HG02981 (cell line): ENCODE measurements at regions not wholly inside any gene's neighbourhood (a gene's known extent, or its start where the extent isn't known, plus 50 kb on each side); places are given as distances from the start of the nearest gene placed in this dataset.
"Not testable (repeated sequence)": the region's sequence is repeated elsewhere in the genome, so short reads cannot be mapped to it uniquely, and the experiment has no call there.

ENCODE experiments used
- ATAC-seq: cut with Tn5 transposase; IDR thresholded peaks from one replicate; pipeline ENCODE4 v1.9.1; 2021; ENCODE audit warnings: mild to moderate bottlenecking, moderate library complexity; ENCODE audit not compliant: unreplicated experiment

DNA sequence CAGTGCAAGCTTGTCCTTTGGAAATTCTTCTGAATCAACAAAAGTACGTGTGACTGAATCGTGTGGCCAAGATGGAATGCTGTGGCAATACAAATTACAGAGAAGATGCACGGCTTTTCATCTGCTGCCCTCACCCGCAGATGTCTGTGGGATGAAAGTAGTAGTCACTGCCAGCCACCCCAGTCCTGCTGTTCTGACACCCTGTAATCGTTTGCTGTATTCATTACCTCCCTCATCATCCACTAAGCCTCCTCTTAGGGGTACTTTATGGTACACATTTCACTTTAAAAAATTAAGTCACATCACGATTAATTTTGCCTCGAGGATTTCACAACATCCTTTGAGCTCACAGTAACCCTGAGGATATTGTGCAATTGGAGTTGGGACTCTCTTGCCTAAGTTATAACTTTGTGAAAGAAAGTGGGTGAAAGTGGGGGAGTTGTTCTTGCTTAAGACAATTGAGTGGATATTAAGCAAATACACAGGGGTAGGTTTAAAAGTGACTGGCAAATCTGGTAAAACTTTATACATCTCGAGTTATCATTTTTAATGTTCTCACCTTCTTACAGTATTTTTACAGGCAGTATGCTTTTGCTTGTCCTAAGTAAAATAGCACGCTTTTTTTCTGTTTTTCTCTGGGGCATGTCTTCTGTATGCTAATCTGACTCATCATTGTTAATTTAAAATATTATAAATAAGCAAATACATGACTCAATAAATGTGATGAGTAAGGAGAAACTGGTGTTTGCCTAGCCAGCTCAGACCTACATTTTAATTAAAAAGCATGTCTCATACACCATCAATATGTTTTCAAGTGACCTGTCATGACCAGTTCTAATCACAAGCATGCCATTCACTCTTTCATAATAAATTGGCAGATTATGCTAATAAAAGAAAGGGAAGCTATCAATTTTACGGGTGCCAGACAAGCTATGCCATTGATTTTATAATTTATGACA, 680.9 kb downstream of the IRS1 start:
- no peak for ATAC-seq

DNA sequence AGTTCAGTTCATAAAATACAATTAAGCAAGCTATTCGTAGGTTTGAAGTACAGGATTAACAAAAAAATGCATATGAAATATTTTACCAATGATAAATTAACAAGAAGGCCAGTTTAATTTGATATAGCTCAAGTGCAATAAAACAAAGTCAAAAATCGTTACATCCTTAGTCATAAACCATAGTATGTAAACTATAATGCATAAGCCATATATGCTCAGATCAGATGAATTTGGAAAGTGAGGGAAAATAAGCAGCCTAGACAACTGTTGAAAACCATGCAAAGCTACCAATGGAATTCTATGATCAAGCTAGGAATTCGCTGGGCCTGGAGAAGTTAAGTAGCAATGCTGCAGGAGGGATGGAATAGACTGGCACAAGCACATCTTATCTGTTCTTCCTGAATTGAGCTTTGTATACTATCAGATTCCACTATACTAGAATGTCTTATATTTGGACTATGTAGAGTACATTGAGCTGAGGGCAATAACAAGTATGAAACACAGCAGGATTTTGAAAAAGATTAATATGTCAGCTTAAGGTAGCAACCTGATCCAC, 682.0 kb downstream of the IRS1 start:
- no peak for ATAC-seq

DNA sequence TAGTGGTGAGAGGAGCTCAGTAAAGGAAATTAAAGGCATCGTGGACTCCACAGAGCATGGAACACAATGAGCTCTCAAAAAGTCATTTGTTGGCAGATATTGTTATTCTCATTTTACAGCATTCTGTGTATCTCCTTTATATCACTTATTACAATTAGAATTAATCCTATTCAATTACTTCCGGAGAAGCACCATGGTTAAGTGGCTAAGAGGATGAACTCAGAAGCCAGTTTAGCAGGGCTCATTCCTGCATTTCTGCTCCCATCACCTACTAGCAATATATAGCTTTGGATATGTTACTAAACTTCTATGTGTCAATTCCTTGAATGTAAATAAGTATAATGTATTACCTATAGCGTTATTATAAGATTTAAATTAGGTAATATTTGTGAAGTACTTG, 683.3 kb downstream of the IRS1 start:
- ATAC-seq: no peak

DNA sequence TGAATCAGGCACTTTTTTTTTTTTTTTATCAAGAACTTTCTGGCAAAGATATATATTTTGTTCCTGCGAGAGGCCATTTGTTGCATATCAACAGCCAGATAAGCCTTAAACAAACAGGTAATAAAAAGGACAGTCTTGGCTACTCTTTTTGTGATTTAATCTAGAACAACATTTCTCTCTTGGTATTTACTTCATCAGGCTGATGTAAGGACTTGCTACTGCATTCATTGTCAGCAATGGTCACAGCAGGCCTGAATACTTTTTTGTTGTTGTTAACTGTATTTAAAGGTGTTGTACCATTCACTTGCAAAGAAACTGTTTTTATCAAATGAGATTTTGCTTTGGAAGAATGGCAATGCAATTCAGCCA, 683.8 kb downstream of the IRS1 start:
- ATAC-seq: no peak

DNA sequence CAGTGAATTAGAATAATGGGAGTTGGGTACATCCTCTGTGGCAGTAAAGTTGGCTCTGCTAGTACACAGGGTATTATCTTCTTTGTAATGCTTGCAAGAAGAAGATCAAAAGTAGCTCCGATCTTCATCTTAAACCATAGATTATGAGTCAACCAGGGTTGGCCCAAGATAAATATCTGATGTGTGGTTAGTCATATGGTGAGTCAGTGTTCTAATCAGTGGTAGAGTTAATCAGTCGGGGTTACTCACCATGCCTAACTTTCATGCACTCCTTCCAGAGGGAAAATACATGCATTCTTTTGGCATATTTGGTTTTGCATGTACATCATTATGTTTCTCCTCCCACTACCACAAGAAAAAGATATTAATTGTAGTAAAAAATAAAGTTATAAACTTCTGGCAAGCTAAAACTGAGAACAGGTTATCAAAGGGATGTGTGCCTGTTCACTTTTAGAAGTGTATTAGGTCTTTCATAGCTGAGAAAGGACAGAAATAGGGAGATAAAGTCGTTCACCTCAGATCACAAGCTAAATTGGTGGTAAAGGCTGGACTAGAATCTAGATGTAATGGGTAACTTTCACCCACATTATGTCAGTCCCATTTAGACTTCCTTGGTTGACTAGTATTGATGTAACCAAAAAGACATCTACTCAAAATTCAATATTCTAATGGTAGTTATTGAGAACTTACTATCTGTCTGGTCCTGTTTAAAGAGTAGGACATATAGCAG, 684.4 kb downstream of the IRS1 start:
- ATAC-seq: no peak

DNA sequence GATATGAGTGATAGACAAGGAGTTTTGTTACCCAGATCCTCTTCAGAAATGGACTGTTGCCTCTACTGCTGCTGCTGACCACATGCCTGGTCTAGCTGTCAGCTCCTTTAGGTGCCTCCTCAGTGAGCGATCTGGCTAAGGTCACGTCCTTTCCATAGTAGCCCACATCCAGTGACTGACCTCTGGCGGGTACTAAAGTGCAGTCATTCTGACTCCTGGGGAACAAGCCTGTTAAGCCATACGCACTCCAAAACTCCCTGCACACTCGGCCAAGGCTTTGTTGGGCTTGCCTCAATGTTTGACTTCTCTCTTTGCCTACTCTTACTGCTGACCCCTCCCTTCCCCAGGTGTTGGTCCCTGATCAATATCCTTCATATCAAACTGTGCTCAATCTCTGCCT, 685.2 kb downstream of the IRS1 start:
- no peak for ATAC-seq

DNA sequence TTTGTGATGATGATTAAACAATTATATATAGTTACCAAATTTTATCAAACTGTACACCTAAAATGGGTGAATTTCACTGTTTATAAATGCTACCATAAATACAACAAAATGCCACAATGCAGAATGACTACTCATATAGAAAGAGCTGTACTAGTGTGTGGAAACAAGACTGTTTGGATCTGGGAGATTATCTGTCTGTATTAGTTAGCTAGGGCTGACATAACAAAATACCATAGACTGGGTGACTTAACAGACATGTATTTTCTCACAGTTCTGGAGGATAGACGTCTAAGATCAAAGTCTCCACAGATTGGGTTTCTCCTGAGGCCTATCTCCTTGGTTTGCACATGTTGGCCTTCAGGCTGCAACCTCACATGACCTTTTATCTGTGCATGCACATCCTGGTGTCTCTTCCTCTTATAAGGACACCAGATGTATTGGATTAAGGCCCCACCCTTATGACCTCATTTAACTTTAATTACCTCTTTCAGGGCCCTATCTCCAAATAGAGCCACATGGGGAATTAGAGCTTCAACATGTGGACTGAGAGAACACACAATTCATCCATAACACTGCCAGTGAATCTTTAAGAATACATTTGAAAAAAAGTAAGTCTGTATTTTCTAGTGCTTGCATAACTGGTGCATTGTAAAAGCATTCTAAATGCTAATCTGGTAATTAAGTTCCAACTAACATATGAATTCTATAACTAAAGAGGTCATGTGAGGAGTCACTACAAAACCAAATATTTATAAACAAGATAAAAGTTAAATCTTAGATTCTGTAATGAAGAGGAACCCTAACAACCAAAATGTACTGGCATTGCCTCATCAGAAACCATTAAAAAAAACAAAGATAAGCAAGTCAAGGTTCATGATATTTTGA, 699.6 kb downstream of the NYAP2 start:
- ATAC-seq: no peak

DNA sequence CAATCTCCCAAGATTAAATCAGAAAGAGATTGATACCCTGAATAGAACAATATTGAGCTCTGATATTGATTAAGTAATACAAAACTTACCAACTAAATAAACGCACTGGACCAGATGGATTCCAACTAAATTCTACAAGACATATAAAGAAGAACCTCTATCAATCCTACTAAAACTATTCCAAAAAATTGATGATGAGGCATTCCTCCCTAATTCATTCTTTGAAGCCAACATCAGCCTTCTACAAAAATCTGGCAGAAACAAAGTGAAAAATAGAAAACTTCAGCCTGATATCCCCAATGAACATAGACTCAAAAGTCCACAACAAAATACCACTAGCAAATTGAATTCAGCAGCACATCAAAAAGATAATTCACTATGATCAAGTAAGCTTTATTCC, 695.5 kb downstream of the NYAP2 start:
- ATAC-seq: no peak

DNA sequence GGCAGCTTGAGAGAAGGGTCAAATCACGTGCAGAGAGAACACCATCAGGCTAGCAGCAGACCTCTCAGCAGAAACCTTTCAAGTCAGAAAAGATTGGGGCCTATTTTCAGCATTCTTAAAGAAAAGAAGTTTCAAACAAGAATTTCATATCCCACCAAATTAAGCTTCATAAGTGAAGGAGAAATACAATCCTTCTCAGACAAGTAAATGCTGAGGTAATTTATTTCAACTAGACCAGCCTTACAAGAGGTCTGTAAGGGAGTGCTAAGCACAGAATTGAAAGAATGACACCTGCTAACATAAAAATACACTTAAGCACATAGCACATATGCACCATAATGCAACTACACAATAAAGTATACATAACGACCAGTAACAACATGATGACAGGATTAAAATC, 693.9 kb downstream of the NYAP2 start:
- ATAC-seq: no peak

DNA sequence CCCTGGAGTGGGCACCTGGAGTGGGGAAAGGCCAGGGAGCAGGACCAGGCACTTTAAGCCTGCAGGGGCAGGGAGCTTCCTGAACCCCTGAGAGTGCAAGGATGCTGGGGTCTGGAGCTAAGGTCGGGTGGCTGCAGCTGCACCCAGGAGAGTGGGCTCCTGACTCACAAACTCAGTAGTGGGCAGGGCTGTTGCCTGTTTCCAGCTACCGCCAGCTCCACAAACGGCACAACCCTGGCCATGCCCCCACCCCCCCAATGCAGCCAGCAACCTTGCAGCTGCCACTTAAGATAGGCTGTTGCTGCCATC, 688.8 kb downstream of the NYAP2 start:
- ATAC-seq: no peak

DNA sequence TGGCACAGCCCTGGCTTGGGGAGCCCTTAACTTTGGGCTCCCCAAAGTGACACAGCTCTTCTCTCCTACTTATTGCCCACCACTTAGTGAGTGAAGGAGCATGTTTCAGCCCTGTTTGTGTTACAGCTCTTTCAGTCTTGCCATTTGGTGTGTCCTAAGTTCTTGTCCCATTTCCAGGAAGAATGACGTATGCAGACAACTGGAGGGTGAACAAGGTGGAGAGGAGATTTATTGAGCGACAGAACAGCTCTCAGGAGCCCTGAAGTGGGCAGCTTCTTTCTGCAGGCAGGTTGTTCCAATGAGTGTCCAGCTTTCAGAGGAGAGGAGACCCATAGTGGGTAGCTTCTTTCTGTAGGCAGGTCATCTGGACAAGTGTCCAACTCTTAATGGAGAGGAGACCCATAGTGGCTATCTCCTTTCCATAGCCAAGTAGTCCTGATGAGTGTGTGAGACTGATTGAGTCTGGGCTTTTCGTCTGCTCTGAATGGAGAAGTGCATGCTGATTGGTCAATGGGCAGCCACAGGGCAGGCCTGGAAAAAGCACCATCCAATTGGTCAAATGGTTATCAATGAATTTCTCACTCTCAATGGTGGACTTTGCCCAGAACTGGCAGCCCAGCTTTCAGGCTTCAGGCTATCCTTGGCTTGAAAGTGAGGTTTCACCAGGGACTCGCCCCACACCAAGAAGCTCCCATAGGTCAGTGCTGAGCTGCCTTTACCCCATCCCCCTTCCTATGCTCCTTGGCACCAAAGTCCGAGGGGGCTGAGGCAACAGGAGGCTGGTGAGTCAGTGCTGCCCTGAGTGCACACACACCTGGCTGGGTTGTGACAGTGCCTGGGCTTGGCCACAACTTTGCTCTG, 688.2 kb downstream of the NYAP2 start:
- ATAC-seq: no peak

DNA sequence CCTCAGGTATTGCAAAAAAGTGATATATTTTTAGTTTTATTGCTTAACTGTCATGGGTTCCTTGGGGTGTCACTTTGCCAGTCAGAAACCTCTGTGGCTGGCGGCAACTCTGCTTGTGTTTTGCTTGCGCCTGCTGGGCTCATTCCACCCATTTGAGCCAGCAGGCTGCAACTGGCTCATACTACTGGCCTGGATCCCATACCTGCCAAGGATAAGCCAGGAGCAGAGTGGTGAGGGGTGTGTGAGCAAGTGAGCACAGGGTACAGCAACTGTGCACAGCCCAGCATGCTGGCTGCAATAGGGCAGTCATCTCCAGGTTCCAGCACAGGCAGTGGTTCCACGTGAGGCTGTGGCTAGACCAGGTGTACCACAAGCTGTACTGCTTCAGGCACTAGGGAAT, 687.5 kb downstream of the NYAP2 start:
- ATAC-seq: no peak

DNA sequence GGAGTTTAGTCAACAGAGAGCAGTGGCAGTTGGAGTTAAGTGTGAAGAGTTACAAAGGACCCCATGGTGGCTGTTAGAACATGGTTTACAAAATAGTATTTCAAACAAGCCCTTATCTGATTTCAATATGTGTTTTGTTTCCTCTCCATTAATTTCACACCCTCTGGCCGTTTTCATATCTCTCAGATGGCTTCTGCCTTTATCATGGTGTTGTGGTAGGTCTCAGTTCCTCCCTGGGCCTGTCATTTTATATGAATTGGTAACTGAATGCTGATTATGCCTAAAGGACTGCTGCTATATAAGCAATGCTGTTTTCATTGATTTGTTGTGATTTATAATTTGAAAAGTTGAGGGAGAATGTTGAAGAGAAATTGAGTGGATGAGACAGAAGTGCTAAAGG, 686.7 kb downstream of the NYAP2 start:
- ATAC-seq: no peak

DNA sequence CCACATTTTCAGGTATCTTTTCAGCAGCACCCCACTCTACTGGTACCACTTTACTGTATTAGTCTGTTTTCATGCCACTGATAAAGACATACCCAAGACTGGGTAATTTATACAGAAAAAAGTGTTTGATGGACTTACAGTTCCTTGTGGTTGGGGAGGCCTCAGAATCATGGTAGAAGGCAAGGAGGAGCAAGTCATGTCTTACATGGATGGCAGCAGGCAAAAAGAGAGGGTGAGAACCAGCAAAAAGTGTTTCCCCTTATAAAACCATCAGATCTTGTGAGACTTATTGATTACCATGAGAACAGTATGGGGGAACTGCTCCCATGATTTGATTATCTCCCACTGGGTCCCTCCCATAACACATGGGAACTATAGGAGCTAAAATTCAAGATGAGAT, 685.9 kb downstream of the NYAP2 start:
- not testable (repeated sequence) for ATAC-seq

DNA sequence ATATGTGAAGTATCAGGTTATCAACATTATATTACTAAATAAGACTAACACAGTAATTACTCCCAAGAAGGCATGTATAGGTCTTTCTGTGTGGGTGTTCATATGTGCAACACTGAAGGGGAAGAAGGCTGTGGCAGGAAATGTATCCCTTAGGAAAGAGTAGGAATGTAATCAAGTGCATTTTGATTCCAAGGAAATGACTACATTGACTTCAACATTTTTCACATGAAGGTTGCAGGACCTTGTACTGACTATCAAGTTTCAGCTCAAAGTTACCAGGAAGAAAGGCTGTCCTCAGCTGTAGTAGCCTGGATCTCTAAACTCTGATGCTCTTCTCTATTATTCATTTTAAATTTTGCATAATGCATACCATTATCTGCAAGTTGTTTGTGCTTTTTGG, 680.8 kb downstream of the NYAP2 start:
- ATAC-seq: no peak

DNA sequence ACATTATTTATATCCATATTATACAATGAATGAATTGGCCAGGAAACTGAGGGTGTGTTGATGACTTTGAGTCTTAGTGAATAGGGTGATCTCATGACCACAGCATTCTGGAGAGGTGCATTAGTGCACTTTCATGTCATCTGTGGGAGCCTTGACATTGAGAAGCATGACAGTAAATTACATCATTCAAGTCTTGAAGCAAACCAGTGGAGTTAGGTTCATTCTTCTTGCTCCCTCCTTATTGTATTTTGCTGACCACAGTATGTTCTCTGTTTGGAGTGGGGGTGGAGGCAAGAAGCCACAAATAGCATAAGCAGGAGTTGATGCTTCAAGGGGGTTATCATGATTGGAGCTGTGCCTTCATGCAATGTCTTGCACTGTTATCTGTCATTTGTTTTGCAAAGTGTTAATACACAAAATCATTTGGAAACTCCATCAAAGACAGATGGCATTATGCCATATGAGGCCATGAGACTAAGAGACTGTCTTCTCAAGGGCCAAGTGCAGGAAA, 680.2 kb downstream of the NYAP2 start:
- no peak for ATAC-seq

DNA sequence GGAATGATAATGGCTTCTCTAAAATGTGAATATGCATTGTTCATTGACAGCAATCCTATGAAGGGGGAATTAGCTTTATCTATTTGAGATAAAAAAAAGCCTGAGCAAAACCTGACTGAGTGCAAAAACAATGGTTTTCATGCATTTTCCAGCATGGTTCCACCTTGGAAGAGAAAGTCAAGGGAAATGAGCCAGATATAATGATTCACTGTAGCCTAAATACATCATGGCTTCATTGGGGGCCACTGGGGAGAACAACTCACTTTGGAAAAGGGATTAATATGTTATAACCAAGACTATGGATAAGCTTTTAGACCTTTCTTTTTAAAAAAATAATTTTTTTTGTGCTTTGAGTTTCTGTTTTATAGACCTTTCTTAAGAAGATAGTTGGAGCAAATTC, 679.7 kb downstream of the NYAP2 start:
- ATAC-seq: no peak

DNA sequence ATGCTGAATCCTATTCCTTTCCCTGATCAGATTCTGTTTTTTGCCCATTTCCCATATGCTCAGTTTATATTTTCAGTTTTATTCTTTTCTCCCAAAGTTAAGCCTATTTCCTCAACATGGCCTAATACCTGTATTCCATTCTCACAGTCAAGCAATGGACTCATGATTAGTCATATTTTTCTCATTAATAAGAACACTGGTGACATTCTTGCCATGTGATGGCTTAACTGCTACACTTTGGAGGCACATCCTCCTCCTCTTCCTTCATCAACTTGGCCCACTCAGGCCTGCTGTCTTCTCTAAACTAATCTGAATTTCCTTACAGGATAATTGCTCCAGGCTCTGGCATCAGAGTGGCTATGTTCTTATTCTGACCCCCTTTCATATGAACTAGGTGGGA, 679.2 kb downstream of the NYAP2 start:
- no peak for ATAC-seq

DNA sequence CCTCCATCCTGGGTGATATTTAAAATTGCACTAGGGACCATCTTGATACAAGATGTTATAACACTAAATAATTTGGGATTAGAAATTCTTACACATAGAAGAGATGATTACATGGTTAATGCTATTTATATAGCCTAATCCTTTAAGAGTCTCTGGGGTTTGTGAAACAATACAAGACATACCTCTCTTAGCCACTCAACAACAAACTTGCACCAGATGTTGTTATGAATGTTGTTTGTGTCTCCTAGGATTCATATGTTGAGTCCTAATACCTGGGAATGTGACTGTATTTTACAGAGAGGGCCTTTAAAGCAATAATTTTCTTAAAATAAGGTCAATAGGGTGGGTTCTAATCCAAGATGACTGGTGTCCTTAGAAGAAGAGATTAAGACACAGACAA, 678.3 kb downstream of the NYAP2 start:
- no peak for ATAC-seq

DNA sequence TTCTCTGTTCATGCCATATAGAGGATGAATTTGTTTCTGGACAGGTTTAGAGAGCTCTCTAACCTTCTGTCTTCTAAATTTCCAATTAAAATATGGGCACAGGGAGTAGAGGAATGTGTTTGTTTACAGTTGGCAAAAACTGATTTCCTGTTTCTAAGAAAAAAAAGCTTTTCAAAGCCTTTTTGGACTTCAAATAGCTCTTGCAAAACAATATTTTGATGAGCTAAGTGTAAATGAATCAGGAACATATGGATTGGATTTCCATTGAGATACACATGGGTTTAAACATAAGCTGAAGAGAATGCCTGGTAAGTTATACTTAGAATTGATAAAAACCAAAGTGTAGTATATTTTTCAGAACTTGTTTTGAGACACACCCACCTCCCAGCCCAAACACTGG, 677.5 kb downstream of the NYAP2 start:
- no peak for ATAC-seq
